H9 (cell line): ENCODE measurements at regions not wholly inside any gene's neighbourhood (a gene's known extent, or its start where the extent isn't known, plus 50 kb on each side); places are given as distances from the start of the nearest gene placed in this dataset.

Experiments
- DNase-seq: peaks from one replicate; pipeline ENCODE4 v3.0.0-alpha.2; 2017
- H2AFZ ChIP-seq: one replicate; pipeline ENCODE4 v1.6.1; 2013; ENCODE audit warnings: mild to moderate bottlenecking, low read length, control low read depth, moderate library complexity
- H2AK5ac ChIP-seq: 2 replicates; pipeline ENCODE4 v1.6.1; 2013; ENCODE audit warnings: low read length, control low read depth, mixed read lengths; ENCODE audit not compliant: insufficient read length
- H2BK120ac ChIP-seq: one replicate; pipeline ENCODE4 v1.6.1; 2013; ENCODE audit warnings: low read depth, mild to moderate bottlenecking, low read length, control low read depth, inconsistent platforms; ENCODE audit not compliant: poor library complexity, severe bottlenecking
- H2BK12ac ChIP-seq: 2 replicates; pipeline ENCODE4 v1.6.1; 2013; ENCODE audit warnings: low read length, control low read depth, mixed read lengths, low read depth; ENCODE audit not compliant: insufficient read length
- H2BK15ac ChIP-seq: 2 replicates; pipeline ENCODE4 v1.6.1; 2013; ENCODE audit warnings: low read depth, low read length, control low read depth
- H2BK20ac ChIP-seq: one replicate; pipeline ENCODE4 v1.6.1; 2013; ENCODE audit warnings: low read depth, mild to moderate bottlenecking, low read length, control low read depth, inconsistent platforms; ENCODE audit not compliant: poor library complexity, severe bottlenecking
- H2BK5ac ChIP-seq: 2 replicates; pipeline ENCODE4 v1.6.1; 2013; ENCODE audit warnings: low read length, control low read depth, mixed read lengths; ENCODE audit not compliant: insufficient read length
- H3K14ac ChIP-seq: 2 replicates; pipeline ENCODE4 v1.6.1; 2013; ENCODE audit warnings: low read length, control low read depth; ENCODE audit not compliant: insufficient read depth
- H3K18ac ChIP-seq: 2 replicates; pipeline ENCODE4 v1.6.1; 2013; ENCODE audit warnings: low read depth, mild to moderate bottlenecking, mixed read lengths, low read length, control low read depth; ENCODE audit not compliant: insufficient read length
- H3K23ac ChIP-seq: 2 replicates; pipeline ENCODE4 v1.6.1; 2013; ENCODE audit warnings: low read length, control low read depth, mixed read lengths, low read depth; ENCODE audit not compliant: insufficient read length
- H3K23me2 ChIP-seq: 2 replicates; pipeline ENCODE4 v1.6.1; 2013; ENCODE audit warnings: low read depth, mild to moderate bottlenecking, mixed read lengths, low read length, control low read depth; ENCODE audit not compliant: insufficient read length, poor library complexity, severe bottlenecking
- H3K27ac ChIP-seq: 2 replicates; pipeline ENCODE4 v1.5.1; 2013; ENCODE audit warnings: low read length, control low read depth, mixed read lengths, low read depth; ENCODE audit not compliant: insufficient read length
- H3K27me3 ChIP-seq: 2 replicates; pipeline ENCODE4 v1.6.1; 2013; ENCODE audit warnings: low read length, control low read depth, inconsistent platforms; ENCODE audit not compliant: insufficient read depth
- H3K4ac ChIP-seq: 2 replicates; pipeline ENCODE4 v1.6.1; 2013; ENCODE audit warnings: low read depth, mild to moderate bottlenecking, control low read depth, inconsistent platforms, low read length, moderate library complexity
- H3K4me1 ChIP-seq: 2 replicates; pipeline ENCODE4 v1.6.1; 2013; ENCODE audit warnings: low read length, control low read depth, inconsistent platforms; ENCODE audit not compliant: insufficient read depth
- H3K4me2 ChIP-seq: 2 replicates; pipeline ENCODE4 v1.6.1; 2013; ENCODE audit warnings: low read length, control low read depth, mixed read lengths; ENCODE audit not compliant: insufficient read length, insufficient read depth
- H3K56ac ChIP-seq: 2 replicates; pipeline ENCODE4 v1.6.1; 2013; ENCODE audit warnings: low read depth, mild to moderate bottlenecking, mixed read lengths, low read length, control low read depth; ENCODE audit not compliant: insufficient read length
- H3K79me1 ChIP-seq: 2 replicates; pipeline ENCODE4 v1.6.1; 2013; ENCODE audit warnings: low read depth, mild to moderate bottlenecking, moderate library complexity, low read length, control low read depth, inconsistent platforms; ENCODE audit not compliant: insufficient read depth, poor library complexity, severe bottlenecking
- H3K79me2 ChIP-seq: 2 replicates; pipeline ENCODE4 v1.6.1; 2013; ENCODE audit warnings: low read length, control low read depth, inconsistent platforms; ENCODE audit not compliant: insufficient read depth
- H3K9ac ChIP-seq: 2 replicates; pipeline ENCODE4 v1.6.1; 2013; ENCODE audit warnings: low read length, control low read depth, mixed read lengths; ENCODE audit not compliant: insufficient read length; ENCODE audit errors: extremely low read depth
- H3K9me3 ChIP-seq: one replicate; pipeline ENCODE4 v1.6.1; 2013; ENCODE audit warnings: low read depth, low read length, inconsistent platforms; ENCODE audit not compliant: control insufficient read depth
- H3T11ph ChIP-seq: one replicate; pipeline ENCODE4 v1.6.1; 2013; ENCODE audit warnings: mild to moderate bottlenecking, low read length, control low read depth, inconsistent platforms
- H4K20me1 ChIP-seq: one replicate; pipeline ENCODE4 v1.6.1; 2013; ENCODE audit not compliant: control insufficient read depth, insufficient read length, insufficient read depth
- H4K5ac ChIP-seq: 2 replicates; pipeline ENCODE4 v1.6.1; 2013; ENCODE audit warnings: low read depth, mild to moderate bottlenecking, mixed read lengths, low read length, control low read depth; ENCODE audit not compliant: insufficient read length
- H4K8ac ChIP-seq: replicated peaks from 2 replicates; pipeline ENCODE4 v1.6.1; 2013; ENCODE audit warnings: low read length, control low read depth, mixed read lengths, low read depth; ENCODE audit not compliant: insufficient read length
- H4K91ac ChIP-seq: 2 replicates; pipeline ENCODE4 v1.6.1; 2013; ENCODE audit warnings: low read depth, mild to moderate bottlenecking, moderate library complexity, mixed read lengths, low read length, control low read depth; ENCODE audit not compliant: insufficient read length
- H3K27ac Mint-ChIP-seq, 3 experiments: 2 replicates in 2 of 3; 3 replicates in 1 of 3; pipeline ENCODE4 v1.8.0; 2020 to 2021; ENCODE audit warnings: mixed read lengths in 3 of 3, mild to moderate bottlenecking in 1 of 3, moderate library complexity in 1 of 3
- H3K27me3 Mint-ChIP-seq: 2 replicates; pipeline ENCODE4 v1.8.0; 2021; ENCODE audit warnings: low read depth, mild to moderate bottlenecking, moderate library complexity, mixed read lengths
- H3K36me3 Mint-ChIP-seq, 3 experiments: 2 replicates in 2 of 3; 3 replicates in 1 of 3; pipeline ENCODE4 v1.8.0; 2020 to 2021; ENCODE audit warnings: low read depth in 3 of 3, mixed read lengths in 3 of 3; ENCODE audit not compliant: insufficient read depth in 1 of 3
- H3K4me1 Mint-ChIP-seq, 2 experiments: 2 replicates each; pipeline ENCODE4 v1.8.0; 2020; ENCODE audit warnings: mixed read lengths in 2 of 2
- H3K4me3 Mint-ChIP-seq, 2 experiments: 2 replicates in 1 of 2; 3 replicates in 1 of 2; pipeline ENCODE4 v1.8.0; 2020 to 2021; ENCODE audit warnings: mild to moderate bottlenecking in 2 of 2, mixed read lengths in 2 of 2, moderate library complexity in 1 of 2
- H3K9me3 Mint-ChIP-seq, 2 experiments: 2 replicates in 1 of 2; 3 replicates in 1 of 2; pipeline ENCODE4 v1.8.0; 2020; ENCODE audit warnings: mild to moderate bottlenecking in 2 of 2, mixed read lengths in 2 of 2, moderate library complexity in 1 of 2
- WGBS: extraction: QIAGEN DNeasy Blood & Tissue Kit; methylation state at CpG from one replicate; pipeline ENCODE4 v1.1.7; 2013; ENCODE audit warnings: missing lambda C conversion rate, low lambda C conversion rate, mixed read lengths; ENCODE audit not compliant: insufficient read length; ENCODE audit errors: extremely low coverage; 5-methylcytosine and 5-hydroxymethylcytosine counted together
- TF ChIP-seq, protein P1 (sequence below): fragments of 200-600 bp; sonication (generic); conservative IDR thresholded peaks from 3 replicates; pipeline ENCODE4 v1.8.0; 2021; ENCODE audit warnings: antibody characterized with exemption, mild to moderate bottlenecking

DNA sequence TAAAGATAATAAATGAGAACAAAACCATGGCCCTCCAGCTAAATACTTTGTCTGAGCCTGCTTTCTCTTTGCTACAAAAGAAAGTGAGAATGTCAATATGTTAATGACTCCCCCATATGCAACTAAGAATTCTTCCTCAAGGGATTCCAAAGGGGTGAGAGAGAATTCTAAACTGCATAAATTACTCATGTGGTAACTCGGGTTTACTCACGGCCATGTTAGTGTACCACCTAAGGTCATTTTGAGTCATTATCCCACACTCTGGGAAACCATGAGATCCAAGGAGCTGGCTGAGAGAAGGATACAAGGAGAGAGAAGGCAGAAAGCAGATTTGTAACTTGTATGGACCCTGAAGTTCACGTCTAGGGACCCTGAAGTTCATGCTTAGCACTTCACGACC, 190.3 kb downstream of the DHX15 start:
- H2AK5ac ChIP-seq, result no peak overlapping the region
- WGBS, result no CpG with 5 or more reads among the region's 4 CpGs
- no peak overlapping the region for H4K5ac ChIP-seq
- no peak overlapping the region for H3K4me2 ChIP-seq
- Mint-ChIP-seq H3K4me1 (peaks cover 4 to 9% of the 10 kb centered on the region in 2 experiments; a peak in 3 of 4 replicates), H3K36me3 (no peaks in the 10 kb centered on the region), H3K27me3 (peaks cover 5% of the 10 kb centered on the region), H3K9me3 (no peaks in the 10 kb centered on the region), H3K4me3 (no peak overlapping the region), H3K27ac (no peak overlapping the region)
- H3K79me2 ChIP-seq, result no peaks in the 10 kb centered on the region
- TF ChIP-seq, protein P1, sequence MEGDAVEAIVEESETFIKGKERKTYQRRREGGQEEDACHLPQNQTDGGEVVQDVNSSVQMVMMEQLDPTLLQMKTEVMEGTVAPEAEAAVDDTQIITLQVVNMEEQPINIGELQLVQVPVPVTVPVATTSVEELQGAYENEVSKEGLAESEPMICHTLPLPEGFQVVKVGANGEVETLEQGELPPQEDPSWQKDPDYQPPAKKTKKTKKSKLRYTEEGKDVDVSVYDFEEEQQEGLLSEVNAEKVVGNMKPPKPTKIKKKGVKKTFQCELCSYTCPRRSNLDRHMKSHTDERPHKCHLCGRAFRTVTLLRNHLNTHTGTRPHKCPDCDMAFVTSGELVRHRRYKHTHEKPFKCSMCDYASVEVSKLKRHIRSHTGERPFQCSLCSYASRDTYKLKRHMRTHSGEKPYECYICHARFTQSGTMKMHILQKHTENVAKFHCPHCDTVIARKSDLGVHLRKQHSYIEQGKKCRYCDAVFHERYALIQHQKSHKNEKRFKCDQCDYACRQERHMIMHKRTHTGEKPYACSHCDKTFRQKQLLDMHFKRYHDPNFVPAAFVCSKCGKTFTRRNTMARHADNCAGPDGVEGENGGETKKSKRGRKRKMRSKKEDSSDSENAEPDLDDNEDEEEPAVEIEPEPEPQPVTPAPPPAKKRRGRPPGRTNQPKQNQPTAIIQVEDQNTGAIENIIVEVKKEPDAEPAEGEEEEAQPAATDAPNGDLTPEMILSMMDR, result no peak
- no peak overlapping the region for H3K27ac ChIP-seq
- no peaks in the 10 kb centered on the region for H3K79me1 ChIP-seq
- no peaks in the 10 kb centered on the region for H3K9me3 ChIP-seq
- no peak overlapping the region for H4K91ac ChIP-seq
- H3K23me2 ChIP-seq, result no peaks in the 10 kb centered on the region
- no peak for DNase-seq
- H2BK20ac ChIP-seq, result no peak overlapping the region
- no peak overlapping the region for H3K18ac ChIP-seq
- H3T11ph ChIP-seq, result no peak overlapping the region
- no peak overlapping the region for H4K8ac ChIP-seq
- H3K9ac ChIP-seq, result no peak overlapping the region
- no peak overlapping the region for H3K4ac ChIP-seq
- H2BK120ac ChIP-seq, result no peak overlapping the region
- H3K23ac ChIP-seq, result no peak overlapping the region
- H3K56ac ChIP-seq, result no peak overlapping the region
- no peak overlapping the region for H2BK15ac ChIP-seq
- no peak overlapping the region for H2BK5ac ChIP-seq
- H4K20me1 ChIP-seq, result no peaks in the 10 kb centered on the region
- no peak overlapping the region for H2BK12ac ChIP-seq
- no peaks in the 10 kb centered on the region for H3K27me3 ChIP-seq
- H3K4me1 ChIP-seq, result peaks cover 4% of the 10 kb centered on the region; the same call in 1 of the 2 replicates
- no peak overlapping the region for H3K14ac ChIP-seq
- H2AFZ ChIP-seq, result no peak overlapping the region
